Endothelial cell (in vitro differentiated cells): ENCODE measurements at regions not wholly inside any gene's neighbourhood (a gene's known extent, or its start where the extent isn't known, plus 50 kb on each side); places are given as distances from the start of the nearest gene placed in this dataset.
A peak's percentile ranks its signal among the peaks of the same experiment; 100 is the strongest.

Experiments
- DNase-seq: peaks from one replicate; pipeline ENCODE4 v3.0.0; 2021; ENCODE audit warnings: low spot score
- H3K27ac Mint-ChIP-seq: one replicate; pipeline ENCODE4 v1.8.0; 2021; ENCODE audit warnings: mixed read lengths, inconsistent platforms; ENCODE audit not compliant: unreplicated experiment
- H3K27me3 Mint-ChIP-seq: one replicate; pipeline ENCODE4 v1.8.0; 2021; ENCODE audit warnings: mild to moderate bottlenecking, moderate library complexity, mixed read lengths, inconsistent platforms; ENCODE audit not compliant: unreplicated experiment
- H3K36me3 Mint-ChIP-seq: one replicate; pipeline ENCODE4 v1.8.0; 2021; ENCODE audit warnings: mild to moderate bottlenecking, low read depth, mixed read lengths, inconsistent platforms; ENCODE audit not compliant: unreplicated experiment
- H3K4me1 Mint-ChIP-seq: one replicate; pipeline ENCODE4 v1.8.0; 2021; ENCODE audit warnings: mild to moderate bottlenecking, mixed read lengths, inconsistent platforms; ENCODE audit not compliant: unreplicated experiment
- H3K4me3 Mint-ChIP-seq: one replicate; pipeline ENCODE4 v1.8.0; 2021; ENCODE audit warnings: mild to moderate bottlenecking, mixed read lengths, inconsistent platforms; ENCODE audit not compliant: unreplicated experiment
- H3K9me3 Mint-ChIP-seq: one replicate; pipeline ENCODE4 v1.8.0; 2021; ENCODE audit warnings: mixed read lengths, inconsistent platforms; ENCODE audit not compliant: unreplicated experiment
- CTCF ChIP-seq: fragments of 200-600 bp; sonication (generic); IDR thresholded peaks from one replicate; pipeline ENCODE4 v1.5.0; 2021; ENCODE audit warnings: antibody characterized with exemption; ENCODE audit not compliant: unreplicated experiment

GRCh38 chr5:66302344-66302743, 158.2 kb downstream of the SREK1 start:
- Mint-ChIP-seq H3K27ac (no peak overlapping the region), H3K9me3 (no peaks in the 10 kb centered on the region), H3K27me3 (peaks cover 5% of the 10 kb centered on the region), H3K4me3 (no peak overlapping the region), H3K4me1 (no peaks in the 10 kb centered on the region), H3K36me3 (no peaks in the 10 kb centered on the region)
- DNase-seq: no peak
- TF ChIP-seq CTCF: no peak

GRCh38 chr5:66306105-66306843, 162.2 kb downstream of the SREK1 start:
- no peak overlapping the region for H3K4me3 Mint-ChIP-seq
- peaks cover 5% of the 10 kb centered on the region for H3K27me3 Mint-ChIP-seq
- no peak overlapping the region for H3K27ac Mint-ChIP-seq
- peaks cover 2% of the 10 kb centered on the region for H3K4me1 Mint-ChIP-seq
- H3K9me3 Mint-ChIP-seq: no peaks in the 10 kb centered on the region
- DNase-seq: peak; percentile 56
- TF ChIP-seq CTCF: peak; percentile 48
- no peaks in the 10 kb centered on the region for H3K36me3 Mint-ChIP-seq

GRCh38 chr5:66306844-66307315, 162.8 kb downstream of the SREK1 start:
- no peak overlapping the region for H3K4me3 Mint-ChIP-seq
- TF ChIP-seq CTCF: no peak
- H3K9me3 Mint-ChIP-seq: no peaks in the 10 kb centered on the region
- DNase-seq: no peak
- H3K27me3 Mint-ChIP-seq: peaks cover 3% of the 10 kb centered on the region
- H3K4me1 Mint-ChIP-seq: peaks cover 2% of the 10 kb centered on the region
- H3K36me3 Mint-ChIP-seq: no peaks in the 10 kb centered on the region
- no peak overlapping the region for H3K27ac Mint-ChIP-seq

GRCh38 chr5:66307647-66308241, 163.6 kb downstream of the SREK1 start:
- Mint-ChIP-seq H3K4me3 (no peak overlapping the region), H3K9me3 (no peaks in the 10 kb centered on the region), H3K27ac (no peak overlapping the region), H3K36me3 (no peaks in the 10 kb centered on the region), H3K27me3 (peaks cover 3% of the 10 kb centered on the region), H3K4me1 (peaks cover 2% of the 10 kb centered on the region)
- TF ChIP-seq CTCF: peak; percentile 79
- peak; percentile 24 for DNase-seq

- Mint-ChIP-seq H3K4me3 (no peak overlapping the region), H3K4me1 (peaks cover 2% of the 10 kb centered on the region), H3K36me3 (no peaks in the 10 kb centered on the region), H3K27me3 (peaks cover 2% of the 10 kb centered on the region), H3K27ac (no peak overlapping the region), H3K9me3 (no peaks in the 10 kb centered on the region)
- no peak for TF ChIP-seq CTCF
- DNase-seq: no peak
These were observed 168.2 kb downstream of the SREK1 start for GRCh38 chr5:66312266-66312665.
